Thoracic aorta (tissue), 2 donors: ENCODE measurements at regions not wholly inside any gene's neighbourhood (a gene's known extent, or its start where the extent isn't known, plus 50 kb on each side); places are given as distances from the start of the nearest gene placed in this dataset.

Experiments
- ATAC-seq: fragments of 150-250 bp; one replicate; pipeline ENCODE4 v1.8.0; 2017; ENCODE audit warnings: low read depth; ENCODE audit not compliant: insufficient number of reproducible peaks, low FRiP score
- DNase-seq: peaks from one replicate; pipeline ENCODE4 v3.0.0-alpha.2; 2020; ENCODE audit warnings: low spot score
- H3K27ac ChIP-seq, 2 donors: fragments of 200-600 bp; sonication (generic); 1 replicate in 1 of 2; 2 replicates in 1 of 2; pipeline ENCODE4 v1.5.1; 2016; ENCODE audit warnings: mild to moderate bottlenecking in 2 of 2, moderate library complexity in 2 of 2
- H3K27me3 ChIP-seq: fragments of 200-600 bp; sonication (generic); replicated peaks from 2 replicates; pipeline ENCODE4 v1.6.0; 2016; ENCODE audit warnings: mild to moderate bottlenecking; ENCODE audit not compliant: insufficient read depth
- H3K36me3 ChIP-seq: fragments of 200-600 bp; sonication (generic); one replicate; pipeline ENCODE4 v1.5.1; 2016
- H3K4me1 ChIP-seq, 2 donors: fragments of 200-600 bp; sonication (generic); 1 replicate in 1 of 2; 2 replicates in 1 of 2; pipeline versions ENCODE4 v1.5.1 to v1.6.0; 2016; ENCODE audit warnings: low read depth in 2 of 2, mild to moderate bottlenecking in 1 of 2; ENCODE audit not compliant: control insufficient read depth in 1 of 2
- H3K4me3 ChIP-seq: fragments of 200-600 bp; sonication (generic); 2 replicates; pipeline ENCODE4 v1.5.1; 2016; ENCODE audit warnings: mild to moderate bottlenecking
- H3K9me3 ChIP-seq: fragments of 200-600 bp; sonication (generic); 2 replicates; pipeline ENCODE4 v1.5.1; 2016
- TF ChIP-seq, protein P1 (sequence below): fragments of 200-600 bp; sonication (generic); IDR thresholded peaks from one replicate; pipeline ENCODE4 v1.5.1; 2019; ENCODE audit warnings: antibody characterized with exemption

DNA sequence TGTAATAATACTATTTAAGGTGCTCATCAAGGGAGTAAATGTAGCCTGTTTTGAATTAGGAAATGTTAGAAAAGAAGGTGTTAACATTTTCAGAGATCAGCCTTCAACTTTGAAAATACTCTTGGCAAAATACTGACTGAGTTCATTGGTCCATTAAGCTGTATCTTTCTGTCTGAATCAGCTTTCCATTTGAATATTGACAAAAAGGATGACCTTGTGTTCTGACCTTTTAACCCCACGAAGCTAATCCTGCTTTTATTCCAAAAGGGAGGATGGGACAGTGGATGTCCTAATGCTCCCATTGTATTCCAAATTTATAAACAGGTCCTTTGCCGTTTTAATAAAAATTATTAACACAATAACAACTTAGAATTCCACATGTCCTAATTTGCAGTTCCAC lies 259.7 kb upstream of the NRIP1 start:
- no peaks in the 10 kb centered on the region for H3K9me3 ChIP-seq
- no peaks in the 10 kb centered on the region for H3K36me3 ChIP-seq
- TF ChIP-seq, protein P1, sequence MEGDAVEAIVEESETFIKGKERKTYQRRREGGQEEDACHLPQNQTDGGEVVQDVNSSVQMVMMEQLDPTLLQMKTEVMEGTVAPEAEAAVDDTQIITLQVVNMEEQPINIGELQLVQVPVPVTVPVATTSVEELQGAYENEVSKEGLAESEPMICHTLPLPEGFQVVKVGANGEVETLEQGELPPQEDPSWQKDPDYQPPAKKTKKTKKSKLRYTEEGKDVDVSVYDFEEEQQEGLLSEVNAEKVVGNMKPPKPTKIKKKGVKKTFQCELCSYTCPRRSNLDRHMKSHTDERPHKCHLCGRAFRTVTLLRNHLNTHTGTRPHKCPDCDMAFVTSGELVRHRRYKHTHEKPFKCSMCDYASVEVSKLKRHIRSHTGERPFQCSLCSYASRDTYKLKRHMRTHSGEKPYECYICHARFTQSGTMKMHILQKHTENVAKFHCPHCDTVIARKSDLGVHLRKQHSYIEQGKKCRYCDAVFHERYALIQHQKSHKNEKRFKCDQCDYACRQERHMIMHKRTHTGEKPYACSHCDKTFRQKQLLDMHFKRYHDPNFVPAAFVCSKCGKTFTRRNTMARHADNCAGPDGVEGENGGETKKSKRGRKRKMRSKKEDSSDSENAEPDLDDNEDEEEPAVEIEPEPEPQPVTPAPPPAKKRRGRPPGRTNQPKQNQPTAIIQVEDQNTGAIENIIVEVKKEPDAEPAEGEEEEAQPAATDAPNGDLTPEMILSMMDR = no peak
- H3K4me3 ChIP-seq = no peak overlapping the region
- no peak overlapping the region for H3K27ac ChIP-seq
- no peaks in the 10 kb centered on the region for H3K4me1 ChIP-seq
- ATAC-seq (no peak), DNase-seq (no peak)
- H3K27me3 ChIP-seq = no peaks in the 10 kb centered on the region

DNA sequence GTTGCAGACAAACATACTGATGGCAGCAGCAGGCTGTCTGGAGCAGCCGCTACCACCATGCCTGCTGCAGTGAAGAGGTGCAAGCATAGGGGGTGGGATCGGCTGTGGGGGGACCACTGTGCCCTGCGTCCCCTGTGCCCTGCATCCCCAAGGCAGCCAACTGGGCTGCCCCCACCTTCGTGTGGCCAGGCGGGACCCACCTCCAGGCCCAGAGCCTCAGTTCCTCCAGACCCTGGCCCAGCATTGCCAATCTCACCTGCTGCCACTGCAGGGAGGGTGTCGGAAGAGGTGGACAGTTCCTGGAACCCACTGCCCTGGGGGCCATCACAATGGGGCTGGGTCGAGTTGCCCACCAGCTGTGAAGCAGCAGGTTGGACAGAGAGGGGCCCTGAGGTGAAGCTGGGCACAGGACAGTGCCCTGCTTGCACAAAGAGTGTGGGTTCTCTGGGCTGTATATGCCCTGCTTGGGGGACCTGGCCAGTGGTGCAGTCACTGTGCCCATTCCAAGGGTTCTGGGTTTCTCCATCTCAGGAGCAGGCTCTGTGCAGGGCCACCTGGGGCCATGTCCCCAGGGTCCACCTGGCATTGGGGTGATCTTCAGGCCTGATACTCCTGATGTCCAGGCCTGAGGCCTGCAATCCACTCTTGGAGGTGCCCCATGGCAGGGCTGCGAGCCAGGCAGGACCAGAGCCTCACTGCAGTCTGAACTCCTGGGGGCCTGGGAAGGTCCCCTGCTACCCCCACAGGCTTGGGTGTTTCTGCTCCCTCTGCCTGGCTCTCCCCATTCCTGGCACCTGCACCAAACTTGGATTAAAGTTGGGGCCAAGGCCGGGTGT lies 261.4 kb upstream of the NRIP1 start:
- no peaks in the 10 kb centered on the region for H3K9me3 ChIP-seq
- H3K27ac ChIP-seq = no peak overlapping the region
- TF ChIP-seq, protein P1 = no peak
- ATAC-seq (no peak), DNase-seq (no peak)
- no peaks in the 10 kb centered on the region for H3K4me1 ChIP-seq
- no peaks in the 10 kb centered on the region for H3K27me3 ChIP-seq
- no peak overlapping the region for H3K4me3 ChIP-seq
- H3K36me3 ChIP-seq = no peaks in the 10 kb centered on the region

DNA sequence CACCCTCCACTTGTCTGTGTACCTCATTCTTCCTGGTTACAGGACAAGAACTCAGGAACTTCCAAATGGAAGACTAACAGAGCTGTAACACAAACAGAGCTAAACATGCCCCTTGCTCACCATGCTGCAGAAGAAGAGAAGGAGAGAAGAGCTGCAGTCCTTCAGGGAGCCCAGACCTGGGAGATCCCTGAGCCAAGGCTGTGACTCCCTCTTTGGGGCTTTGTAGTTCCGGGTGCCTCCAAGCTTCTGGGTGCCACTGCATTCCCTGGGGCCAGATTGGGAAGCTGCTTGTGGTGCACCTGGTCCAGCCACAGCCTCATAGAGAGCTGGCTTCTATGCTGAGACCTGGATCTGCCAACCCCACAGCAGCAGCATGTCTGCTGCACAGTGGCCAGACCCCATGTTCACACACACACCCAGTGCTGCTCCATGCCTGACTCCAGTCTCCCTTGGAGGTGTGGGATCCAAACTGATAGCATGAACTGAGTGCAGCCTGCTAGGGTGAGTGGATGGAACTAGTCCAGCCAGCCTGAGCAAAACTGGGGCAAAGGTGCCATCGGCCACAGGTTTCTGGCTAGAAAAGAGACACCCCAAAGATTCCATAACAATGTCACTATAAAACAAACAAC lies 263.0 kb upstream of the NRIP1 start:
- DNase-seq (no peak), ATAC-seq (no peak)
- Histone ChIP-seq H3K27ac (no peak overlapping the region), H3K4me1 (no peaks in the 10 kb centered on the region), H3K27me3 (no peaks in the 10 kb centered on the region), H3K9me3 (no peaks in the 10 kb centered on the region), H3K4me3 (no peak overlapping the region), H3K36me3 (no peaks in the 10 kb centered on the region)
- TF ChIP-seq, protein P1 = no peak

DNA sequence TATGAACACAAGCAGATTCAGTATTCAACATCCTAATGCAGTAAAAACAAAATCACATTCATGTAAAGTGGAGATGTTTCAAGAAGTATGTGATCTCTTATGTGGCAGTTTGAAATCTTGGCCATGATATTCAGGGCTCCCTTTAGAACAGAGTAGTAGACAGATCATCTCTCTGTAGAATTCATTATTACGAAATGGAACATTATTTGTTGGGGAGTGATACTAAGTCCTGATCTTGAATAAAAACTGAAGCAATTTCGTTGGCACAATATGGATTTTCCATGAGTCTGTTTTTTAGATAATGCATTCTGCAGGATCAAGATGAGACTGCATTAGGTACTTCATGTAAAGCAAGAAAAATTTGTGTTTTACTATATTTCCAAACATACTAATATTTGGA lies 264.4 kb upstream of the NRIP1 start:
- Histone ChIP-seq H3K4me1 (no peaks in the 10 kb centered on the region), H3K27ac (no peak overlapping the region), H3K9me3 (no peaks in the 10 kb centered on the region), H3K4me3 (no peak overlapping the region), H3K36me3 (no peaks in the 10 kb centered on the region), H3K27me3 (no peaks in the 10 kb centered on the region)
- DNase-seq (no peak), ATAC-seq (no peak)
- TF ChIP-seq, protein P1 = no peak

DNA sequence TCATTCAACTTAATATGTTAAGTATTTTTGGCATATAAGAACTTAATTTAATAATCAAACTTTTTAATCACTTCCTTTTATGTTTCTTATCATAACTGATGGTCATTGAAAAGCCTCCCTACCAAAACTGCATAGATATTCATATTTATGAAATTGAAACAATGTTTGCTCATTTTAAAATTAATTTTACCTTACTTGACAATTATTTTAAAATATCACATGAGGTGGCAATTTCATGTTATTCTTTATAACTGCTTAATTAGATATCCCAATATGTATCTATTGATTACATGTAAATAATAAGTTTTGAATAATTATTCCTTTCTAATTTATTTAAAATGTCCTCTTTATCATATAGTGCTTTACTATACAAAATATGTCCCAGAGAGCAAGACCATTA lies 266.1 kb upstream of the NRIP1 start:
- no peaks in the 10 kb centered on the region for H3K4me1 ChIP-seq
- no peaks in the 10 kb centered on the region for H3K36me3 ChIP-seq
- H3K27ac ChIP-seq = no peak overlapping the region
- DNase-seq (no peak), ATAC-seq (no peak)
- TF ChIP-seq, protein P1 = no peak
- H3K4me3 ChIP-seq = no peak overlapping the region
- no peaks in the 10 kb centered on the region for H3K9me3 ChIP-seq
- no peaks in the 10 kb centered on the region for H3K27me3 ChIP-seq
